ENCODE measurements at regions not wholly inside any gene's neighbourhood (a gene's known extent, or its start where the extent isn't known, plus 50 kb on each side); places are given as distances from the start of the nearest gene placed in this dataset.
"Not testable (repeated sequence)": the region's sequence is repeated elsewhere in the genome, so short reads cannot be mapped to it uniquely, and the experiment has no call there.

DNA sequence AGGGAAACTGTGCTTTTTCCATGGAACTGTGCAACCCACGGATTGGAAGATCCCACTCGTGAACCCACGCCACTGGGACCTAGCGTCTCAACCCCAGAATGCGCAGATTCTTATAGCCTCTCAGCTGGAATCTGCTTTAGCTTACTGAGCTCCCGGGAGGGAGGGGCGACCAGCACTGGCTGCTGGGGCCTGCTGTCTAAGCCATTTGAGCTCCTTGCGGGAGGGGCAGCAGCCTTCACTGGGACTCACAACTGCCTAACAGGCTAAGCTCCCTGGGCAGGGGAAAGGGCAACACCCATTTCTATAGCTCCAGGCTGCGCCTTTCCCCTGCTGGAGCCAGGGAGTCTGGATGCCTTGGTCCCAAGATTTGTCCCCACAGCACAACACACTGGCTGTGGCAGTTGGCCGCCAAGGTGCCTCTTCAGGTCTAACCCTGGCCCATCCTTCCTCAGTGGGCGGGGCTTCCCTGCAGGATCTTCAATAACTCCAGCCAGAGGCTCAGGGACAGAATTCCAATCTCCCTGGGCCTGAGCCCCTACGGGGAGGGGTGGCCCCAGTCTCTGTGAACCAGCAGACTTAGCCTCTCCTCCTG lies 451.7 kb upstream of the PITX2 start:
- Mint-ChIP-seq H3K4me1 (no peaks in the 10 kb centered on the region), H3K27ac (no peak overlapping the region), H3K27me3 (no peaks in the 10 kb centered on the region), H3K9me3 (peaks cover 5% of the 10 kb centered on the region), H3K4me3 (no peak overlapping the region), H3K36me3 (peaks cover 1% of the 10 kb centered on the region)
- no peak for ATAC-seq (ENCODE audit: low read depth)
- DNase-seq, result no peak
- POLR2A ChIA-PET, result no interaction called here

DNA sequence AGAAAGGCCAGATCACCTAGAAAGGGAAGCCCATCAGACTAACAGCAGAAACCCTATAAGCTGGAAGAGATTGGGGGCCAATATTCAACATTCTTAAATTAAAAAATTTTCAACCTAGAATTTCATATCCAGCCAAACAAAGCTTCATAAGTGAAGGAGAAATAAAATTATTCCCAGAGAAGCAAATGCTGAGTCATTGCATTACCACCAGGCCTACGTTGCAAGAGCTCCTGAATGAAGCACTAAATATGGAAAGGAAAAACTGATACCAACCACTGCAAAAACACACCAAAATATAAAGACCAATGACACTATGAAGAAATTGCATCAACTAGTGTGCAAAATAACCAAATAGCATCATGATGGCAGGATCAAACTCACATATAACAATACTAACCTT lies 453.4 kb upstream of the PITX2 start:
- DNase-seq; H3K36me3 Mint-ChIP-seq; H3K4me3 Mint-ChIP-seq; ATAC-seq (ENCODE audit: low read depth); H3K27ac Mint-ChIP-seq; H3K9me3 Mint-ChIP-seq; H3K27me3 Mint-ChIP-seq; H3K4me1 Mint-ChIP-seq; POLR2A ChIA-PET: not testable (repeated sequence)

DNA sequence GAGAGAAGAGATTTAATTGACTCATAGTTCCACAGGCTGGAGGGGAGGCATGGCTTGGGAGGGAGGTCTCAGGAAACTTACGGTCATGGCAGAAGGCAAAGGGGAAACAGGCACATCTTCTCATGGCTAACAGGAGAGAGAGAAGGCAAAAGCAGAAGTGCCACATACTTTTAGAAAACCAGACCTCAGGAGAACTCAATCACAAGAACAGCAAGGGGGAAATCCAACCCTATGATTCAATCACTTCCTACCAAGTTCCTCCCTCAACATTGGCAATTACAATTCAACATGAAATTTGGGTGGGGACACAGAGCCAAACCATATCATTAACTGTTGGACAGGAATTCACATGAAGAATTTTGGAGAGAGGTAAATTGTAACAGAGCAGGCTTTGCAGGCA lies 485.3 kb upstream of the PITX2 start:
- no peaks in the 10 kb centered on the region for H3K4me1 Mint-ChIP-seq
- no peak overlapping the region for H3K4me3 Mint-ChIP-seq
- DNase-seq, result no peak
- H3K27me3 Mint-ChIP-seq, result no peaks in the 10 kb centered on the region
- H3K27ac Mint-ChIP-seq, result no peak overlapping the region
- no peaks in the 10 kb centered on the region for H3K36me3 Mint-ChIP-seq
- no peaks in the 10 kb centered on the region for H3K9me3 Mint-ChIP-seq
- POLR2A ChIA-PET, result no interaction called here
- no peak for ATAC-seq (ENCODE audit: low read depth)

DNA sequence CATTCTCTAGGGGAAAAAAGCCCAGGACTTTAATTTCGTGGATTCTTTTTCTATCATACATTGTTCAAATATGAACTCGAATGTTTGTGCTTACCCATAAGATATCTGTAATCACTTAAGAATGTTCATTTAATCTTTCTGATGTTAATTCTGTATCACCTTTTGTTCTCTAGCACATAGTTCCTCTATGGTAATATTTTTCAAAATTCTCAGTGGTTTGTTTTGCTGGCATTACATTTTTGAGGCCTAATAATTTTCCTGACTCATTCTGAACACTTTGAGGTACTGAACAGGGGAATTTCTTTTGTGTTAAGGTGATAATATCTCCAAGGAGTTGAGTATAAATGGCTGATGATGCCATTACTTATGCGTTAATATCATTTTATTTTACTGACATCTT lies 490.7 kb upstream of the PITX2 start:
- H3K4me1 Mint-ChIP-seq, result no peaks in the 10 kb centered on the region
- POLR2A ChIA-PET, result no interaction called here
- H3K36me3 Mint-ChIP-seq, result no peaks in the 10 kb centered on the region
- H3K9me3 Mint-ChIP-seq, result no peaks in the 10 kb centered on the region
- H3K27ac Mint-ChIP-seq, result no peak overlapping the region
- H3K4me3 Mint-ChIP-seq, result no peak overlapping the region
- no peak for ATAC-seq (ENCODE audit: low read depth)
- no peaks in the 10 kb centered on the region for H3K27me3 Mint-ChIP-seq
- DNase-seq, result no peak

DNA sequence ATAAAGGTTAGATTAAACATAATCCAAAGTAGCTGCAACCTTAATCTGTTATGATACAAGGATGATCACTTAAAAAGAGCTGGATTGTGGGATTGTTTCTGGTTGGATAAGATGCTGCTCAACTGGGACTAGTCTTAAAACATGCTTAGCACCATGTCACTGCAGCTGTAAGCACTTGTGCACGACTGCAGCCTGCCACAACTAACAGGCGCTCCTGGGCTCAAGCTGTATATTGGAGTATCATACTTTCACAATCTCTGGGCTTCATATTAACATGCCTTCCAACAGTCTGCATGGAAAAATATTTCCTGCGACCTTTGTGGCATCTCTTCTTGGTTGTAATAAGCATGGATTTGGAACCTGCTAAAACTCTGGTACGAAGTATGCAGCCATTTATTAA lies 493.0 kb upstream of the PITX2 start:
- Mint-ChIP-seq H3K4me1 (no peaks in the 10 kb centered on the region), H3K9me3 (no peaks in the 10 kb centered on the region), H3K27ac (no peak overlapping the region), H3K4me3 (no peak overlapping the region), H3K27me3 (no peaks in the 10 kb centered on the region), H3K36me3 (no peaks in the 10 kb centered on the region)
- no peak for ATAC-seq (ENCODE audit: low read depth)
- no peak for DNase-seq
- POLR2A ChIA-PET, result no interaction called here

DNA sequence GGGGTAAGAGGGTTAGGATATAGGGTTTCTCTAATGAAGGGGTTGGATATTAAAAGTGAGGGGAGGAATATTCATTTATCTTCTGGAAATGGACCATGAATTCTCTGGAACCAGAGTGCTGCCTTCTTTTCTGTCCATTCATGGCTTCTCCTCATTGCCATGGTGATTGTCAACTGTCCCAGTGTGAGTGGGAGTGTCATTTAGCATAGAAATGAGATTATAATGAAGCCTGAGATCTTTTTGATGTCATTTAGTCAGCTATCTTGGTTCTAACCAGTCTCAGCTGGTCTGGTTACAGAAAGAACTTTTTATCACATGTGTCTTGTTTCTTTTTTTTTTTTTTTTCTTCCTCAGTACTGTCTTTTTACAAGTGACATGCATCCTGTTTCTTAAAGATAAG lies 497.3 kb upstream of the PITX2 start:
- POLR2A ChIA-PET, result no interaction called here
- H3K27ac Mint-ChIP-seq, result no peak overlapping the region
- H3K4me1 Mint-ChIP-seq, result no peaks in the 10 kb centered on the region
- H3K36me3 Mint-ChIP-seq, result no peaks in the 10 kb centered on the region
- DNase-seq (no peak), ATAC-seq (ENCODE audit: low read depth) (no peak)
- H3K4me3 Mint-ChIP-seq, result no peak overlapping the region
- H3K9me3 Mint-ChIP-seq, result peaks cover 2% of the 10 kb centered on the region
- H3K27me3 Mint-ChIP-seq, result no peaks in the 10 kb centered on the region

DNA sequence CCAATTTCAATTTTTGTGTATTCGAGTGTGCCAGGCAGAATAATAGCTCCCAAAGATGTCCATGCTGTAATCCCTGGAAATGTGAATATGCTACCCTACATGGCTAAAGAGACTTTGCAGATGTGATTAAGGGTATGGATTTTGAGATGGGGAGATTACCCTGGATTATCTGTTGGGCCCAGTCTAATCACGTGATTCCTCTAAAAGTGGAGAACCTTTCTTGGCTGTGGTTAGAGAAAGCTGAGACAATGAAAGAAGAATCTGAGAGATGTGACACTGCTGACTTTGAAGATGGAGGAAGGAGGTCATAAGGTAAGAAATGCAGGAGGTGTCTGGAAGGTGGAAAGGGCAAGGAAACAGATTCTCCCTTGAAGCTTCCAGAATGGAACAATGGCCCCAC lies 503.5 kb upstream of the PITX2 start:
- H3K27me3 Mint-ChIP-seq, result no peaks in the 10 kb centered on the region
- no peaks in the 10 kb centered on the region for H3K4me1 Mint-ChIP-seq
- no peak for ATAC-seq (ENCODE audit: low read depth)
- H3K4me3 Mint-ChIP-seq, result no peak overlapping the region
- H3K36me3 Mint-ChIP-seq, result no peaks in the 10 kb centered on the region
- POLR2A ChIA-PET, result no interaction called here
- no peak for DNase-seq
- H3K9me3 Mint-ChIP-seq, result peaks cover 2% of the 10 kb centered on the region
- no peak overlapping the region for H3K27ac Mint-ChIP-seq

DNA sequence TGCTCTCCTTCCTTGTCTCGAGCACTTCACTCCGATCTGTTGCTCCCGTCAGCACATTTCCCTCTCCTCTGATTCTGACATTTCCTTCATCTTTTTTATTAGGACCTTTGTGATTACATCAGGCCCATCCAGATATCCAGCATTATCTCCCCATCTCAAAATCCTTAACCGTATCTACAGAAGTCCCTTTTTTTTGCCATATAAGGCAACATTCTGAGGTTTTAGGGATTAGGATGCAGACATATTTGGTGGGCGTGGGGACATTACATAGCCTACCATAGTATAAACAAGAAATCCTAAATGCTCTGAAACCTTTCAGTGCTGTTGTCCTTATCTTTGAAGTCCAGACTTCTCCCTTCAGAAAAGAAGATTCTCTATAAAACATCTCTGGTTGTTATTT lies 505.0 kb upstream of the PITX2 start:
- Mint-ChIP-seq H3K36me3 (no peaks in the 10 kb centered on the region), H3K27ac (no peak overlapping the region)

DNA sequence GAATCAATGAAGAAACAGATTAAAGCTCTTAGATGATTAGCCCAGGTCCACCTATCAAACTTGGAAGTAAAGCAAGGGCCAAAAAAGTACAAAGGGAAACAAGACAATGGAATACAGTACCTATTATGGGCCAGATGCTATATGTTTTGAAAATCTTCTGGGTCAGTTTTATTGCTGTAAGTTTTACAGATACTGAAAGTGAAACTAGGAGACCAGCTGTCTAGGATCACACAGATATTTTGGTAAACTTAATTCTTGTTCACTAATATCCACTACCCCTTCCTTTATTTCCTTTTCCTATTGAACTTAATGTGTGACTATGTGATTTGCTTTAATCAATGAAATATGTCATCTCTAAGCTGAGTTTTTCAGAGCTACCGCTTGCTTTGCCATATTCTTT lies 505.4 kb upstream of the PITX2 start:
- Mint-ChIP-seq H3K4me3 (no peak overlapping the region), H3K27me3 (no peaks in the 10 kb centered on the region), H3K9me3 (peaks cover 2% of the 10 kb centered on the region), H3K4me1 (no peaks in the 10 kb centered on the region), H3K36me3 (no peaks in the 10 kb centered on the region), H3K27ac (no peak overlapping the region)
- POLR2A ChIA-PET, result no interaction called here
- no peak for DNase-seq
- ATAC-seq (ENCODE audit: low read depth), result no peak

More for the DNA sequence above, 505.0 kb upstream of the PITX2 start:
- peaks cover 2% of the 10 kb centered on the region for H3K9me3 Mint-ChIP-seq
- H3K4me3 Mint-ChIP-seq, result no peak overlapping the region
- no peaks in the 10 kb centered on the region for H3K27me3 Mint-ChIP-seq
- ATAC-seq (ENCODE audit: low read depth), result no peak
- H3K4me1 Mint-ChIP-seq, result no peaks in the 10 kb centered on the region
- POLR2A ChIA-PET, result no interaction called here
- DNase-seq, result no peak

DNA sequence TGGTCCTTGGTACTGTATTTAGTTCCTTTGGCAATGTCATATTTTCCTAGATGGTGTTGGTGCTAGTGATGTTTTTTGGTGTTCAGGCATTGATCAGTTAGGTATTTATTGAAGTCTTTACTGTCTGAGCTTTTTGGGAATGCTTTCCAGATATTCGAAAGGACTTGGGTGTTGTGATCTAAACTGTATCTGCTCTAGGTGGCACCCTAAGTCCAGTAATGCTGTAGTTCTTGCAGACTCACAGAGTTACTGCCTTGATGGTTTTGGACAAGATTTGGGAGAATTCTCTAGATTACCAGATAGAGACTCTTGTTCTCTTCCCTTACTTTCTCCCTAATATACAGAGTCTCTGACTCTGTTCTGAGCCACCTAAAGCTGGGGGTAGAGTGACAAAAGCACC lies 513.6 kb upstream of the PITX2 start:
- Mint-ChIP-seq H3K4me3 (no peak overlapping the region), H3K9me3 (peaks cover 2% of the 10 kb centered on the region), H3K4me1 (no peaks in the 10 kb centered on the region)

DNA sequence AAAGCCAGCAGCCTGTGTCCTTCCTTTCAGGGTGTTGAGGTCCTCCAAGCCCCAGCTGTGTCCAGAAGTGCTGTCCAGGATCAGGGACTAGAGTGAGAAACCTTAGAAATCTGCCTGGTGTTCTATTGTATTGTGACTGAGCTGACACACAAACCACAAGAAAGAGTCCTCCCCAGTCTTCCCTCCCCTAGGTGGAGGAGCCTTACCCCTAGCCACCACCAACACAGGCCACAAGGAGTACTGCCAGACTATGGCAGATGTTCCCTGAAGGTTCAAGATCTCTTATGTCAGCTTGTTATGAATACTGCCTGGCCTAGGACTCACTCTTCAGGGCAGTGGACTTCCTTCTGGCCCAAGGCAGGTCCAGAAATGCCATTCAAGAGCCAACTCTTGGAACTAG lies 514.1 kb upstream of the PITX2 start:
- peaks cover 2% of the 10 kb centered on the region for H3K9me3 Mint-ChIP-seq
- H3K27ac Mint-ChIP-seq, result no peak overlapping the region
- no peaks in the 10 kb centered on the region for H3K36me3 Mint-ChIP-seq

More for the DNA sequence above, 513.6 kb upstream of the PITX2 start:
- Mint-ChIP-seq H3K27me3 (no peaks in the 10 kb centered on the region), H3K36me3 (no peaks in the 10 kb centered on the region), H3K27ac (no peak overlapping the region)
- ATAC-seq (ENCODE audit: low read depth) (no peak), DNase-seq (no peak)
- POLR2A ChIA-PET, result no interaction called here

DNA sequence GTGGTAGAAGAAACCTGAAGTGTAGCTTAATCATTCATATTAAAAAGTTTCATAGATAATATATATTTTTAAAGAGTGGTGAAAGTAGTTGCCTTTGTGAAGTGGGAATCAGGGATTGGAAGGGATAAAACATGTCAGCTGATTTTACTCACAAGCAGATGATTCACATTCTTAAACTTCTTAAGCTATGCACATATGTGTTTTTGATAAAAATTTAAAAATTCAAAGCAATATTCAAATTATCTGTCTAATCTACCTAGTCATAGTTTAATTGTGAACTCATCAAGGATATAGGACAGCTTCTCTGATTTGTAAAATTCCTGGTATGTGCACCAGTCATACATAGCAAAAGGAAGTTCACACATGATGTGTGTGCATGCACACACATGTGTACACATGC lies 520.6 kb upstream of the PITX2 start:
- no peaks in the 10 kb centered on the region for H3K36me3 Mint-ChIP-seq
- no peaks in the 10 kb centered on the region for H3K4me1 Mint-ChIP-seq
- DNase-seq (no peak), ATAC-seq (ENCODE audit: low read depth) (no peak)
- no peak overlapping the region for H3K27ac Mint-ChIP-seq
- POLR2A ChIA-PET, result no interaction called here
- H3K4me3 Mint-ChIP-seq, result no peak overlapping the region
- no peaks in the 10 kb centered on the region for H3K27me3 Mint-ChIP-seq
- peaks cover 1% of the 10 kb centered on the region for H3K9me3 Mint-ChIP-seq

More for the DNA sequence above, 514.1 kb upstream of the PITX2 start:
- DNase-seq (no peak), ATAC-seq (ENCODE audit: low read depth) (no peak)
- Mint-ChIP-seq H3K27me3 (no peaks in the 10 kb centered on the region), H3K4me1 (no peaks in the 10 kb centered on the region), H3K4me3 (no peak overlapping the region)
- POLR2A ChIA-PET, result no interaction called here

DNA sequence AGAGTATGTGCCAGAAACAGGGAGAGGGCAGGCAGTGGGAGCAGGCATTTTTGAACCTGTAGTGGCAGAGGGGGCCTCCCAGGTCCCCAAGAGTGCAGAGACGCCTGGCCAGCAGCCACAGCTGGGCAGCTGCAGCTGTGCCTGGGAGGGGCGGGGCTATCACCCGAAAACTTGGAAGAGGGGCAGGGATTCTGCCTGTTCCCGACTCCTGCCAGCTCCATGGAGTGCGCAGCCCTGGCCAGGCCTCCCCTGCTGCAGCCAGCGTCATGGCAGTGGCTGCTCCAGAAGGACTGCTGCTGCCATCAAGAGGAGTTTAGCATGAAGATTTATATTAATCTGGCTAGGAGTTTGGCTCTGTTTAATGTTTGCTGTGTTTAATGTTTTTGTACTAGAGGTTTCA lies 532.1 kb upstream of the PITX2 start:
- peaks cover 10% of the 10 kb centered on the region for H3K9me3 Mint-ChIP-seq
- DNase-seq (no peak), ATAC-seq (ENCODE audit: low read depth) (no peak)
- no peaks in the 10 kb centered on the region for H3K36me3 Mint-ChIP-seq
- no peak overlapping the region for H3K27ac Mint-ChIP-seq
- no peaks in the 10 kb centered on the region for H3K4me1 Mint-ChIP-seq
- no peaks in the 10 kb centered on the region for H3K27me3 Mint-ChIP-seq
- H3K4me3 Mint-ChIP-seq, result no peak overlapping the region
- POLR2A ChIA-PET, result no interaction called here

DNA sequence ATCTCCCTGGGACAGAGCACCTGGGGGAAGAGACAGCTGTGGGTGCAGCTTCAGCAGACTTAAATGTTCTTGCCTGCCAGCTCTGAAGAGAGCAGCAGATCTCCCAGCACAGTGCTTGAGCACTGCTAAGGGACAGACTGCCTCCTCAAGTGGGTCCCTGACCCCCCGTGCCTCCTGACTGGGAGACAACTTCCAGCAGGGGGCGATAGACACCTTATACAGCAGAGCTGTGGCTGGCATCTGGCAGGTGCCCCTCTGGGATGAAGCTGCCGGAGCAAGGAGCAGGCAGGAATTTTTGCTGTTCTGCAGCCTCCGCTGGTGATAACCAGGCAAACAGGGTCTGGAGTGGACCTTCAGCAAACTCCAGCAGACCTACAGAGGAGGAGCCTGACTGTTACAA lies 541.7 kb upstream of the PITX2 start:
- H3K27ac Mint-ChIP-seq; DNase-seq; H3K36me3 Mint-ChIP-seq; ATAC-seq (ENCODE audit: low read depth); H3K27me3 Mint-ChIP-seq; H3K4me1 Mint-ChIP-seq; H3K4me3 Mint-ChIP-seq; POLR2A ChIA-PET; H3K9me3 Mint-ChIP-seq: not testable (repeated sequence)

DNA sequence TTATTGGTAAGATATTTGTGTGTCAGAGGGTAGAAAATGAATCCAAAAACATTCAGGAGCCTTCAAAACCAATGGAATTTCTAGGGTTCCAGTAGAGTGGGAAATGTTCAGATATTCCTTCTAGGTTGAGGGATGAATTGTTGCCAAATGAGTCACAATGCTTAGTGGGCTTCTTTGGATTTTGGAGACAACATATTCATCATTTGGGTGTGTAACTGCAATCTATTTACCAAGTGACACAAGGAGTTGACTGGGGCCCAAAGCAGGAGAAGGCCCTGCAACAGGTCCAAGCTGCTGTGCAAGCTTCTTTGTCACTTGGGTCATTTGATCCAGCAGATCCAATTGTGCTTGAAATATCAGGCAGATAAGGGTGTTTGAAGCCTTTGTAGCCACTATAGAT lies 551.5 kb upstream of the PITX2 start:
- no peaks in the 10 kb centered on the region for H3K27me3 Mint-ChIP-seq
- POLR2A ChIA-PET, result no interaction called here

More for the DNA sequence above, 551.5 kb upstream of the PITX2 start:
- Mint-ChIP-seq H3K4me1 (no peaks in the 10 kb centered on the region), H3K36me3 (no peaks in the 10 kb centered on the region), H3K27ac (no peak overlapping the region), H3K4me3 (no peak overlapping the region), H3K9me3 (peaks cover 2% of the 10 kb centered on the region)
- DNase-seq (no peak), ATAC-seq (ENCODE audit: low read depth) (no peak)
